Stomach (tissue), 4 donors: ENCODE measurements at regions not wholly inside any gene's neighbourhood (a gene's known extent, or its start where the extent isn't known, plus 50 kb on each side); places are given as distances from the start of the nearest gene placed in this dataset.

Experiments
- CTCF ChIP-seq, 7 experiments: fragments of 450-650 bp in 4 of 7; fragments of 200-600 bp in 3 of 7; sonication (generic) in 3 of 7; IDR thresholded peaks; one replicate each; pipeline ENCODE4 v1.5.1; 2016 to 2019; ENCODE audit warnings: antibody characterized with exemption in 7 of 7, control low read depth in 2 of 7, mild to moderate bottlenecking in 1 of 7
- EP300 ChIP-seq: sonication (generic); formaldehyde crosslinking; IDR thresholded peaks from one replicate; pipeline ENCODE4 v1.6.1; 2017; ENCODE audit warnings: antibody characterized with exemption
- POLR2A ChIP-seq, 4 donors: fragments of 450-650 bp; IDR thresholded peaks; one replicate each; pipeline ENCODE4 v1.6.1; 2016; ENCODE audit warnings: antibody characterized with exemption in 4 of 4, control low read depth in 2 of 4, mild to moderate bottlenecking in 1 of 4, moderate library complexity in 1 of 4
- POLR2AphosphoS5 ChIP-seq, 3 donors: sonication (generic); formaldehyde crosslinking; IDR thresholded peaks; one replicate each; pipeline ENCODE4 v1.6.1; 2016; ENCODE audit warnings: antibody characterized with exemption in 3 of 3

GRCh38 chr2:3132966-3133365, 244.7 kb downstream of the EIPR1 start:
- TF ChIP-seq POLR2A (IDR thresholded peaks at IDR 0.05) = no peak
- no peak for TF ChIP-seq CTCF (IDR thresholded peaks at IDR 0.05)
- no peak for TF ChIP-seq EP300
- no peak for TF ChIP-seq POLR2AphosphoS5 (IDR thresholded peaks at IDR 0.05)
